Endometrial microvascular endothelial cells (primary cell): ENCODE measurements at regions not wholly inside any gene's neighbourhood (a gene's known extent, or its start where the extent isn't known, plus 50 kb on each side); places are given as distances from the start of the nearest gene placed in this dataset.

Experiments used
- in situ Hi-C: cut with HindIII; loops from 2 replicates; pipeline ENCODE4 v1.10.0; 2017; ENCODE audit warnings: low sequenced_read_pairs, low pct_unique_long_range_greater_than_20kb; ENCODE audit errors: inconsistent ontology term

- in situ Hi-C loops: no loop called here
These were observed 257.5 kb downstream of the SEC14L1 start for GRCh38 chr17:77398274-77398673.

GRCh38 chr17:77399319-77399957, 258.7 kb downstream of the SEC14L1 start:
- in situ Hi-C loops: no loop called here

- in situ Hi-C loops: no loop called here
These were observed 259.7 kb downstream of the SEC14L1 start for GRCh38 chr17:77400445-77400870.

GRCh38 chr17:77402159-77402731, 261.5 kb downstream of the SEC14L1 start:
- in situ Hi-C loops: no loop called here

- in situ Hi-C loops: no loop called here
These were observed 263.1 kb downstream of the SEC14L1 start for GRCh38 chr17:77403854-77404253.

GRCh38 chr17:77404812-77405581, 264.2 kb downstream of the SEC14L1 start:
- in situ Hi-C loops: no loop called here

GRCh38 chr17:77405867-77406732, 265.3 kb downstream of the SEC14L1 start:
- in situ Hi-C loops: no loop called here

- in situ Hi-C loops: no loop called here
These were observed 266.8 kb downstream of the SEC14L1 start for GRCh38 chr17:77407321-77408277.

GRCh38 chr17:77408284-77408683, 267.5 kb downstream of the SEC14L1 start:
- in situ Hi-C loops: no loop called here

GRCh38 chr17:77409282-77410161, 268.8 kb downstream of the SEC14L1 start:
- in situ Hi-C loops: no loop called here

- in situ Hi-C loops: no loop called here
These were observed 269.7 kb downstream of the SEC14L1 start for GRCh38 chr17:77410470-77410869.

- in situ Hi-C loops: no loop called here
These were observed 274.1 kb downstream of the SEC14L1 start for GRCh38 chr17:77414811-77415400.

- in situ Hi-C loops: no loop called here
These were observed 275.4 kb downstream of the SEC14L1 start for GRCh38 chr17:77416105-77416713.

GRCh38 chr17:77417575-77417974, 276.8 kb downstream of the SEC14L1 start:
- in situ Hi-C loops: no loop called here

GRCh38 chr17:77418609-77419008, 277.8 kb downstream of the SEC14L1 start:
- in situ Hi-C loops: no loop called here

- in situ Hi-C loops: no loop called here
These were observed 278.3 kb downstream of the SEC14L1 start for GRCh38 chr17:77419095-77419494.
